HuH-7.5 (cell line): ENCODE measurements at regions not wholly inside any gene's neighbourhood (a gene's known extent, or its start where the extent isn't known, plus 50 kb on each side); places are given as distances from the start of the nearest gene placed in this dataset.
"Not testable (repeated sequence)": the region's sequence is repeated elsewhere in the genome, so short reads cannot be mapped to it uniquely, and the experiment has no call there.

Experiments used
- DNase-seq: peaks from one replicate; pipeline ENCODE4 v3.0.0; 2011; ENCODE audit warnings: low spot score

DNA sequence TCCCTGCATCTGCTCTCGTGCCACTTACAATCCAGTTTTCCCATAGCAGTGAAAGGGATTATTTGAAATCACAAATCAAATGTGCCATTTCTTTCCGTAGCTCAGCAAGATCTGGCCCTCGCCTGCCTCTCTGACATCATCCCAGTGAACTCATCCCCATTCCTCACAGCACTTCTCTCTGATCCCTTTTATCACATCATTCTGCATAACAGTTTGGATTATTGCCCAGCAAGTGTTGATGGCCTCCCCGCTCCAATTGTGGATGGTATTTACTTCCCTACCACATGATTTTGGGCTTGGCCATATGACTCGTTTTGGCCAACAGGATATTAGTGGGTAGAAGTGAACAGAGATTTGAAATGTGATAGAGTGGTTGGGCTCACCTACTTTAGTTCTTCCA lies 185.0 kb downstream of the NPIPA7 start:
- DNase-seq, result not testable (repeated sequence)

- not testable (repeated sequence) for DNase-seq
Measured at GRCh38 chr16:16565326-16565725, 186.4 kb downstream of the NPIPA7 start.

DNA sequence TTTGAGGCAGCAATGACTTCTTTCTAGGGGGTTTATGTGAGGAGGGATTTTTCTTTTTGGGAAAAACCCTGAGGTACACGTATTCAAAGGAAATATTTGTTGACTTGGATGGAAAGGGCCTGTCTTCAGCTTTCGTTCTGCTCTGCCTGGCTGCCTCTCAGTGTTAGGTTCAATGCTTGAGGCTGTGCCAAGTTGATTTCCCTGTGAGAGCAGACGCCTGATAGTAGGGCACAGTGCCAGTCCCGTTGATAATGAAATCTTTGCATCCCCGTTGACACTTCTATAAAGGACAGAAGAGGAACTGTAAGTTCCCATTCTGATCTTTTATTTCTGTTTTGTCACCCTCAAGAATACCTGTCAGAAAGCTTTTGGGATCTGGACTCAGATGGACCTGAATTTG lies 191.1 kb downstream of the NPIPA7 start:
- not testable (repeated sequence) for DNase-seq

- DNase-seq, result not testable (repeated sequence)
Measured at GRCh38 chr16:16570874-16571273, 191.9 kb downstream of the NPIPA7 start.

GRCh38 chr16:16572130-16572774 lies 193.3 kb downstream of the NPIPA7 start:
- DNase-seq, result not testable (repeated sequence)

GRCh38 chr16:16577062-16577461 lies 198.1 kb downstream of the NPIPA7 start:
- not testable (repeated sequence) for DNase-seq

GRCh38 chr16:16578701-16579100 lies 199.8 kb downstream of the NPIPA7 start:
- DNase-seq, result no peak

- DNase-seq, result not testable (repeated sequence)
Measured at GRCh38 chr16:16582916-16583315, 204.0 kb downstream of the NPIPA7 start.

- not testable (repeated sequence) for DNase-seq
Measured at GRCh38 chr16:16586073-16586651, 207.2 kb downstream of the NPIPA7 start.

- not testable (repeated sequence) for DNase-seq
Measured at GRCh38 chr16:16586969-16587368, 208.0 kb downstream of the NPIPA7 start.

DNA sequence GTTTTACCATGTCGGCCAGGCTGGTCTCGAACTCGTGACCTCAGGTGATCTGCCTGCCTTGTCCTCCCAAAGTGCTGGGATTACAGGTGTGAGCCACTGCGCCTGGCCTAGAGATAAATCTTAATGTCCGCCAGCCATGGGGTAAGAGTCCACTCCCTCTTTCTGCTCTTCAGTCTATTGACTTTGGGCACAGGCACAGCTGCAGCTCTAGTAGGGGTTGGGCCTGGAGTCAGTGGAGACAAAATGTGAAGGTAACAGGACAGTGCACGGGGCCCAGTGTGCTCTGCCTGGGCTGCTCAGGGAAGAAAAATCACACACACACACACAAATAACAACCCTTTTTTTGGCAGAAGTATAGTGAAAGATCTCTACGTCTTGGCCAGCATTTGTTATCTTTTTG lies 209.5 kb downstream of the NPIPA7 start:
- not testable (repeated sequence) for DNase-seq

- DNase-seq, result not testable (repeated sequence)
Measured at GRCh38 chr16:16590654-16591318, 211.8 kb downstream of the NPIPA7 start.

GRCh38 chr16:16593156-16593863 lies 214.4 kb downstream of the NPIPA7 start:
- DNase-seq, result not testable (repeated sequence)

- not testable (repeated sequence) for DNase-seq
Measured at GRCh38 chr16:16595029-16595718, 216.2 kb downstream of the NPIPA7 start.

DNA sequence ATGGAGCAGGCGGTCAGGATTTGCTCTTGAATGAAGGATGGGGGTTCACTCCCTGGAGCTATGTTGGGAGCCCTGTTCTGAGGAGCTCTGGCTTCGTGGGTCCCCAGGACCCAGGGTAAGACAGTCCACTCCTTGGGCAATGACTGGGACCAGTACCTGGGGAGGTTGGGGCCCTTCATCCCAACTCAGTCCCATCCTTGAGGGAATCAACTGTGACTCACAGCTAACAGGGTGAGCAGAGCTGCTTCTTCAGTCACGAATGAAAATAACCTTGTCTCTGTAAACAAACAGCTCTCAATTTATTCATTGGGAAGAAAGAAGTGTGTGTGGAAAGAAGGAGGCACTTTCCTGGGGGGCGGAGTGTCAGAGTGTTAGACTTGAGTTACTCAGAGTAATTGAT lies 222.3 kb downstream of the NPIPA7 start:
- not testable (repeated sequence) for DNase-seq

- DNase-seq, result not testable (repeated sequence)
Measured at GRCh38 chr16:16607401-16608082, 228.6 kb downstream of the NPIPA7 start.

DNA sequence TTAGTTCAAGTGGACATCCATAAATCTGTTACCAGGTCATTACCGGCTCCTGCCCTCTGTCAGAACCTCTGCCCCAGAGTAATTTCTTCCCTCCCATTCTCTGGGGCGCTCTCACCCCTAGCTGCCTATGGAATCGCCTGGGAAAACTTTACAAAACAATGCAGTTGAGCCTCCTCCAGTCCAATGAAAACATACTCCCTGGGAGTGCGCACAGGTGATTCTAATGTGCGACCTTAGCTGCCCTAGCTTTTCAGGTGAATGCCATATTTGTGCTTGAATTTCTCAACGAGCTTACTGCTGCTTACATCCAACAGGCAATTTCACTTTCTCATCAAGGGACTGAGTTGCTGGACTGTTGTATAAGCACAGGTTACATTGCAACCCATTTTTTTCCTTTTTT lies 230.7 kb downstream of the NPIPA7 start:
- not testable (repeated sequence) for DNase-seq

GRCh38 chr16:16610389-16610967 lies 231.5 kb downstream of the NPIPA7 start:
- DNase-seq, result not testable (repeated sequence)

DNA sequence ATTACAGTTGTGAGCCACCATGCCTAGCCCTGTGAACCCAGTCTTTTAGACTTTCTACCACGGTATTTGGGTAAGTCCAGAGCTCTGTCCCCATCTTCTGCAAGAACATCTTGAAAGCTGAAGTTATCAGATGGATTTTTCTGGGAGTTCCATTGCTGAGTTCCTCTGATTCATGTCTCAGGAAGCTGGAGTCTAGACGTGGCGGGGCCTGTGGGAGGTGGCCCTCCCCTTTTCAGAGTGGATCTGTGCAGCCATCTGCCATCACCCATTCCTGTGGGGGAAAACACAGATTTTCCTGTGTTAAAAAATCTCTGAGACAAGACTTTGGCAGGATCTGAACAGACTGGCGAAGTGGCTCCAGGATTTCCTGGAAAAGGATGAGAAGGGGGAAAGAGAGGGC lies 234.3 kb downstream of the NPIPA7 start:
- not testable (repeated sequence) for DNase-seq

GRCh38 chr16:16614484-16614883 lies 235.5 kb downstream of the NPIPA7 start:
- not testable (repeated sequence) for DNase-seq

DNA sequence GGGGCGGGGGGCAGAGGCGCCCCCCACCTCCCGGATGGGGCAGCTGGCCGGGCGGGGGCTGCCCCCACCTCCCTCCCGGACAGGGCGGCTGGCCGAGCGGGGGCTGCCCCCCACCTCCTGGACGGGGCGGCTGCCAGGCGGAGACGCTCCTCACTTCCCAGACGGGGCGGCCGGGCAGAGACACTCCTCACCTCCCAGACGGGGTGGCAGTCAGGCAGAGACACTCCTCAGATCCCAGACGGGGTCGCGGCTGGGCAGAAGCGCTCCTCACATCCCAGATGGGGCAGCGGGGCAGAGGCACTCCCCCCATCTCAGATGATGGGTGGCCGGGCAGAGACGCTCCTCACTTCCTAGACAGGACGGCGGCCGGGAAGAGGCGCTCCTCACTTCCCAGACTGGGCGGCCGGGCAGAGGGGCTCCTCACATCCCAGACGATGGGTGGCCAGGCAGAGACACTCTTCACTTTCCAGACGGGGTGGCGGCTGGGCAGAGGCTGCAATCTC lies 240.1 kb downstream of the NPIPA7 start:
- not testable (repeated sequence) for DNase-seq
